OCI-LY3 (cell line): ENCODE measurements at regions not wholly inside any gene's neighbourhood (a gene's known extent, or its start where the extent isn't known, plus 50 kb on each side); places are given as distances from the start of the nearest gene placed in this dataset.
A peak's percentile ranks its signal among the peaks of the same experiment; 100 is the strongest.
"Not testable (repeated sequence)": the region's sequence is repeated elsewhere in the genome, so short reads cannot be mapped to it uniquely, and the experiment has no call there.

Experiments used
- H2AFZ ChIP-seq: fragments of 200-600, 300-600 bp; shearing (Covaris generic); 2 replicates; pipeline ENCODE4 v1.6.0; 2014; ENCODE audit warnings: antibody characterized with exemption, low read depth, low read length
- H3K27ac ChIP-seq: fragments of 200-600, 300-600 bp; sonication (generic); 2 replicates; pipeline ENCODE4 v1.5.1; 2014; ENCODE audit warnings: mild to moderate bottlenecking, low read length, moderate library complexity, mixed read lengths
- H3K27me3 ChIP-seq: fragments of 200-600, 300-600 bp; sonication (generic); 2 replicates; pipeline ENCODE4 v1.6.1; 2014; ENCODE audit warnings: low read depth, low read length, mixed read lengths
- H3K36me3 ChIP-seq: fragments of 200-600, 300-600 bp; sonication (generic); replicated peaks from 2 replicates; pipeline ENCODE3; 2014; ENCODE audit warnings: low read depth, low read length, mixed read lengths
- H3K4me1 ChIP-seq: fragments of 300-600, 200-600 bp; sonication (generic); 2 replicates; pipeline ENCODE4 v1.6.1; 2014; ENCODE audit warnings: low read length, mixed read lengths
- H3K4me2 ChIP-seq: fragments of 200-600, 300-600 bp; sonication (generic); 2 replicates; pipeline ENCODE4 v1.6.1; 2014; ENCODE audit warnings: low read length, mixed read lengths
- H3K4me3 ChIP-seq: fragments of 300-600, 200-600 bp; sonication (generic); 2 replicates; pipeline ENCODE4 v1.5.1; 2014; ENCODE audit warnings: antibody characterized with exemption, mild to moderate bottlenecking, low read length, moderate library complexity
- H3K79me2 ChIP-seq: fragments of 300-600, 200-600 bp; shearing (Covaris generic); 2 replicates; pipeline ENCODE4 v1.6.1; 2014; ENCODE audit warnings: mild to moderate bottlenecking, low read length, mixed read lengths
- H3K9ac ChIP-seq: fragments of 300-600, 200-600 bp; shearing (Covaris generic); 2 replicates; pipeline ENCODE4 v1.6.0; 2014; ENCODE audit warnings: mild to moderate bottlenecking, low read length, moderate library complexity
- H3K9me3 ChIP-seq: fragments of 200-600, 300-600 bp; shearing (Covaris generic); 2 replicates; pipeline ENCODE4 v1.6.1; 2014; ENCODE audit warnings: low read length, mixed read lengths; ENCODE audit not compliant: insufficient read depth
- H4K20me1 ChIP-seq: fragments of 200-600, 300-600 bp; sonication (generic); 2 replicates; pipeline ENCODE4 v1.6.1; 2016; ENCODE audit warnings: low read length, mixed read lengths; ENCODE audit not compliant: insufficient read depth
- CTCF ChIP-seq: fragments of 200-600, 300-600 bp; sonication (generic); IDR thresholded peaks from 2 replicates; pipeline ENCODE4 v1.5.1; 2014; ENCODE audit warnings: antibody characterized with exemption, low read length, low read depth
- EZH2phosphoT487 ChIP-seq: fragments of 200-600 bp; shearing (Covaris generic); IDR thresholded peaks from 2 replicates; pipeline ENCODE4 v1.6.1; 2018; ENCODE audit warnings: antibody characterized with exemption, mixed run types, low read depth

- no peak for TF ChIP-seq CTCF
- TF ChIP-seq EZH2phosphoT487 = no peak
- H2AFZ ChIP-seq = 0 out of 2 replicates have a peak overlapping the region, but pooled peaks have one; percentile 31
These were observed 206.8 kb downstream of the KCNJ2 start for GRCh38 chr17:70375813-70376770.

GRCh38 chr17:70377654-70378053 is 208.3 kb downstream of the KCNJ2 start:
- Histone ChIP-seq H4K20me1 (no peaks in the 10 kb centered on the region), H3K79me2 (no peaks in the 10 kb centered on the region), H3K9me3 (no peaks in the 10 kb centered on the region), H3K4me3 (no peak overlapping the region), H3K4me2 (no peak overlapping the region), H3K36me3 (peaks cover 4% of the 10 kb centered on the region), H3K9ac (no peak overlapping the region), H3K27me3 (no peaks in the 10 kb centered on the region), H2AFZ (no peak overlapping the region), H3K4me1 (no peaks in the 10 kb centered on the region), H3K27ac (no peak overlapping the region)
- TF ChIP-seq CTCF (no peak), EZH2phosphoT487 (no peak)

More at GRCh38 chr17:70375813-70376770, 206.8 kb downstream of the KCNJ2 start:
- no peak overlapping the region for H3K4me2 ChIP-seq
- H3K9me3 ChIP-seq = peaks cover 4% of the 10 kb centered on the region; the same call in 1 of the 2 replicates
- no peak overlapping the region for H3K27ac ChIP-seq
- H3K27me3 ChIP-seq = no peaks in the 10 kb centered on the region
- peaks cover 4% of the 10 kb centered on the region for H3K36me3 ChIP-seq
- H3K79me2 ChIP-seq = no peaks in the 10 kb centered on the region
- no peak overlapping the region for H3K4me3 ChIP-seq
- no peaks in the 10 kb centered on the region for H3K4me1 ChIP-seq
- H3K9ac ChIP-seq = no peak overlapping the region
- H4K20me1 ChIP-seq = no peaks in the 10 kb centered on the region

- Histone ChIP-seq H4K20me1 (no peaks in the 10 kb centered on the region), H3K4me3 (no peak overlapping the region), H3K4me2 (no peak overlapping the region), H3K4me1 (no peaks in the 10 kb centered on the region), H3K36me3 (peaks cover 4% of the 10 kb centered on the region), H3K27ac (no peak overlapping the region), H3K27me3 (no peaks in the 10 kb centered on the region), H2AFZ (no peak overlapping the region), H3K79me2 (no peaks in the 10 kb centered on the region), H3K9me3 (no peaks in the 10 kb centered on the region), H3K9ac (no peak overlapping the region)
- no peak for TF ChIP-seq EZH2phosphoT487
- TF ChIP-seq CTCF = no peak
These were observed 208.7 kb downstream of the KCNJ2 start for GRCh38 chr17:70378076-70378475.

- no peak overlapping the region for H3K4me3 ChIP-seq
- H3K4me1 ChIP-seq = no peaks in the 10 kb centered on the region
- no peaks in the 10 kb centered on the region for H4K20me1 ChIP-seq
- H3K27me3 ChIP-seq = no peaks in the 10 kb centered on the region
- no peaks in the 10 kb centered on the region for H3K79me2 ChIP-seq
- H3K4me2 ChIP-seq = no peak overlapping the region
- no peak overlapping the region for H3K27ac ChIP-seq
- no peak overlapping the region for H3K9ac ChIP-seq
- peak overlapping the region; percentile 7; the same call in 1 of the 2 replicates for H2AFZ ChIP-seq
- TF ChIP-seq EZH2phosphoT487 (no peak), CTCF (no peak)
- H3K36me3 ChIP-seq = no peaks in the 10 kb centered on the region
- no peaks in the 10 kb centered on the region for H3K9me3 ChIP-seq
These were observed 210.6 kb downstream of the KCNJ2 start for GRCh38 chr17:70379945-70380344.

- not testable (repeated sequence) for H3K4me3 ChIP-seq, H3K4me1 ChIP-seq, H4K20me1 ChIP-seq, H3K9me3 ChIP-seq, H3K9ac ChIP-seq, H3K79me2 ChIP-seq, H2AFZ ChIP-seq, H3K27me3 ChIP-seq, H3K27ac ChIP-seq, H3K4me2 ChIP-seq, H3K36me3 ChIP-seq
These were observed 212.6 kb downstream of the KCNJ2 start for GRCh38 chr17:70381916-70382315.
